HEK293 (cell line): ENCODE measurements at regions not wholly inside any gene's neighbourhood (a gene's known extent, or its start where the extent isn't known, plus 50 kb on each side); places are given as distances from the start of the nearest gene placed in this dataset.

Source experiments
- ZNF248 ChIP-seq: fragments of 450-650 bp; formaldehyde crosslinking; IDR thresholded peaks from 2 replicates; pipeline ENCODE4 v1.5.1; 2017; ENCODE audit warnings: missing biosample characterization, missing genetic modification characterization
- ZNF362 ChIP-seq: fragments of 450-650 bp; formaldehyde crosslinking; IDR thresholded peaks from 2 replicates; pipeline ENCODE4 v1.5.1; 2016; ENCODE audit warnings: missing biosample characterization, missing genetic modification characterization

DNA sequence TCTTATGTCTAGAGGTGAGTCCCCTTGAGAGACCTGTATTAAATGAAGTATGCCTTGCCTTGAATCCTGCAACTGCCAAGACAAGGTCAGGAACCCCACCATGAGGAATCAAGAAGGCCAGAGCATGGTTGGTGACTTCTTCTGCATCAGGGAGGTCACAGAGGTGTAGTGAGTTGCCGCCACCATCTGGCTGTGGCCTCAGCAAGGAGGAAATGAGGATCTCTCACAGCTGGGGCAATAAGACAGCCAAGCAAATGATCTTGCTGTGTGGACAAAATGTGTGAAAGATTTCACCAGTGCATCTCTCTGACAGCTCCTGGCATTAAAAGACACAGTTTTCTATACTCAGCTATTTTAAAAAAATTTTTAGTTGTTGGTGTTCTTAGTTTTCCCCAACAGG is 611.0 kb downstream of the DOK5 start:
- no peak for TF ChIP-seq ZNF248
- TF ChIP-seq ZNF362 (tag by site-specific recombination) = no peak
